Mammary epithelial cell (primary cell): ENCODE measurements at regions not wholly inside any gene's neighbourhood (a gene's known extent, or its start where the extent isn't known, plus 50 kb on each side); places are given as distances from the start of the nearest gene placed in this dataset.

Experiments used
- CTCF ChIP-seq, 2 donors: IDR thresholded peaks in 1 of 2; conservative IDR thresholded peaks in 1 of 2; 2 replicates each; pipeline ENCODE4 v1.5.1; 2011 to 2012; ENCODE audit warnings: inconsistent platforms in 2 of 2, low read length in 2 of 2, mild to moderate bottlenecking in 2 of 2, control low read depth in 1 of 2, low read depth in 1 of 2; ENCODE audit not compliant: insufficient read depth in 1 of 2; ENCODE audit errors: extremely low read depth in 1 of 2
- EZH2 ChIP-seq: IDR thresholded peaks from 2 replicates; pipeline ENCODE4 v1.6.1; 2012; ENCODE audit warnings: low read length, inconsistent platforms, borderline replicate concordance

GRCh38 chr6:14273191-14273590 lies 155.6 kb downstream of the CD83 start:
- TF ChIP-seq CTCF (conservative IDR thresholded peaks at IDR 0.05 in 1 of 2, IDR thresholded peaks at IDR 0.05 in 1 of 2; ENCODE audit: extremely low read depth in 1 of 2, insufficient read depth in 1 of 2, low read depth in 1 of 2, low read length in 2 of 2) (no peak), EZH2 (no peak)
